HEK293T (cell line): ENCODE measurements at regions not wholly inside any gene's neighbourhood (a gene's known extent, or its start where the extent isn't known, plus 50 kb on each side); places are given as distances from the start of the nearest gene placed in this dataset.

Experiments
- BHLHE40 ChIP-seq: fragments of 450-650 bp; IDR thresholded peaks from 2 replicates; pipeline ENCODE4 v1.6.1; 2016; ENCODE audit warnings: mild to moderate bottlenecking, moderate library complexity, borderline replicate concordance
- CTBP1 ChIP-seq: fragments of 450-650 bp; IDR thresholded peaks from 2 replicates; pipeline ENCODE4 v1.6.1; 2016; ENCODE audit warnings: borderline replicate concordance
- FOXA1 ChIP-seq: fragments of 450-650 bp; IDR thresholded peaks from 2 replicates; pipeline ENCODE4 v1.6.1; 2016; ENCODE audit warnings: mild to moderate bottlenecking
- FOXM1 ChIP-seq: fragments of 450-650 bp; IDR thresholded peaks from 2 replicates; pipeline ENCODE4 v1.6.1; 2017; ENCODE audit warnings: mild to moderate bottlenecking, borderline replicate concordance
- LEF1 ChIP-seq: fragments of 450-650 bp; IDR thresholded peaks from 2 replicates; pipeline ENCODE4 v1.6.1; 2017; ENCODE audit warnings: mild to moderate bottlenecking, borderline replicate concordance
- NFRKB ChIP-seq: fragments of 450-650 bp; IDR thresholded peaks from 2 replicates; pipeline ENCODE4 v1.6.1; 2016; ENCODE audit warnings: mild to moderate bottlenecking, moderate library complexity
- SP1 ChIP-seq: fragments of 450-650 bp; IDR thresholded peaks from 2 replicates; pipeline ENCODE4 v1.6.1; 2017
- TARDBP ChIP-seq: fragments of 450-650 bp; IDR thresholded peaks from 2 replicates; pipeline ENCODE4 v1.6.1; 2016

DNA sequence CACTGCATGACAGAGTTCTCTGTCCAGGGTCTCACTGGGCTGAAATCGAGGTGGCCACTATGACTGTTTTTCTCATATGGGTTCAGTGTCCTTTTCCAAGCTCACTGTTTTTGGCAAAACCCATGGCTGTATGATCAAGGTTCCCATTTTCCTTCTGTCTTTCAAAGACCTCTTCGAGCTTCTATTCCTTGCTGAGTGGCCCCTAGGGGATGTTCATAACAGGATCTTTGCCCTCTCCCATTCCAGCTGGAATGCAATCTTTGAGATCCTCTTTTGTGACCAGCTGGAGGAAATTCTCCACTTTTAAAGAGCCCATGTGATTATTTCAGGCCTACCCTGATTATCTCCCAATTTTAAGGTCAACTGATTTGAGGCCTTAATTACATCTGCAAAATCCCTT lies 572.5 kb upstream of the SLC10A2 start:
- TF ChIP-seq FOXM1 (no peak), BHLHE40 (no peak), CTBP1 (no peak), FOXA1 (no peak), NFRKB (no peak), LEF1 (no peak), SP1 (no peak), TARDBP (no peak)
